H1 (cell line): ENCODE measurements at regions not wholly inside any gene's neighbourhood (a gene's known extent, or its start where the extent isn't known, plus 50 kb on each side); places are given as distances from the start of the nearest gene placed in this dataset.
"Not testable (repeated sequence)": the region's sequence is repeated elsewhere in the genome, so short reads cannot be mapped to it uniquely, and the experiment has no call there.

ENCODE experiments used
- CTCF ChIA-PET: fragments of 300-600 bp; sonication (Branson Sonifier 250); formaldehyde crosslinking; loops from one replicate; lab custom pipeline; 2021; ENCODE audit not compliant: partially characterized antibody; lab: Charles Lee
- POLR2A ChIA-PET: fragments of 300-600 bp; sonication (Branson Sonifier 250); formaldehyde crosslinking; loops from one replicate; lab custom pipeline; 2021; ENCODE audit warnings: inconsistent platforms; ENCODE audit not compliant: partially characterized antibody; lab: Charles Lee
- DNase-seq, 2 experiments: peaks; one replicate each; pipeline versions ENCODE4 v3.0.0 to v3.0.0-alpha.2; 2010 to 2022; ENCODE audit warnings: low spot score in 2 of 2, low read depth in 1 of 2, mixed read lengths in 1 of 2
- FAIRE-seq: peaks from 2 replicates; lab custom pipeline; 2011; peaks lifted over from hg19 to GRCh38; lab: Jason Lieb, UNC
- H2AFZ ChIP-seq: 2 replicates; pipeline ENCODE4 v1.8.1; 2012; ENCODE audit warnings: low read length, inconsistent platforms
- H2AK5ac ChIP-seq: 2 replicates; pipeline ENCODE4 v1.6.1; 2013; ENCODE audit warnings: low read depth, low read length
- H2BK120ac ChIP-seq: replicated peaks from 2 replicates; pipeline ENCODE3; 2013; ENCODE audit warnings: low read depth, low read length, inconsistent platforms
- H2BK12ac ChIP-seq: 2 replicates; pipeline ENCODE4 v1.6.1; 2013; ENCODE audit warnings: low read depth, low read length
- H2BK15ac ChIP-seq: 2 replicates; pipeline ENCODE4 v1.6.1; 2013; ENCODE audit warnings: low read length
- H2BK20ac ChIP-seq: 2 replicates; pipeline ENCODE4 v1.6.1; 2013; ENCODE audit warnings: low read length
- H2BK5ac ChIP-seq: 2 replicates; pipeline ENCODE4 v1.6.1; 2013; ENCODE audit warnings: low read depth, low read length
- H3K14ac ChIP-seq: 2 replicates; pipeline ENCODE4 v1.6.1; 2013; ENCODE audit warnings: inconsistent platforms; ENCODE audit not compliant: insufficient read length
- H3K18ac ChIP-seq: 2 replicates; pipeline ENCODE4 v1.6.1; 2013; ENCODE audit warnings: low read length; ENCODE audit errors: extremely low read depth
- H3K23ac ChIP-seq: 2 replicates; pipeline ENCODE4 v1.6.1; 2013; ENCODE audit warnings: inconsistent platforms; ENCODE audit not compliant: insufficient read length
- H3K23me2 ChIP-seq: 2 replicates; pipeline ENCODE4 v1.6.1; 2013; ENCODE audit warnings: low read depth, low read length
- H3K27ac ChIP-seq: 2 replicates; pipeline ENCODE4 v1.6.1; 2011; ENCODE audit warnings: low read depth, low read length, inconsistent platforms
- H3K27me3 ChIP-seq, 4 experiments: replicated peaks in 1 of 4; 1 replicate in 1 of 4; 2 replicates in 3 of 4; pipeline versions ENCODE4 v1.6.1 to v1.8.1; 2011 to 2013; ENCODE audit warnings: low read length in 3 of 4, mild to moderate bottlenecking in 3 of 4, inconsistent platforms in 2 of 4, mixed read lengths in 2 of 4, moderate library complexity in 1 of 4; ENCODE audit not compliant: control insufficient read depth in 3 of 4, insufficient read depth in 3 of 4; ENCODE audit errors: extremely low read depth in 1 of 4
- H3K36me3 ChIP-seq, 4 experiments: 2 replicates each; pipeline versions ENCODE4 v1.6.1 to v1.8.1; 2011 to 2013; ENCODE audit warnings: mild to moderate bottlenecking in 4 of 4, low read length in 3 of 4, moderate library complexity in 2 of 4, control low read depth in 1 of 4, inconsistent platforms in 1 of 4; ENCODE audit not compliant: insufficient read depth in 4 of 4, control insufficient read depth in 2 of 4
- H3K4ac ChIP-seq: replicated peaks from 2 replicates; pipeline ENCODE3; 2013; ENCODE audit warnings: low read length, low read depth, mixed read lengths, inconsistent platforms; ENCODE audit not compliant: insufficient read length
- H3K4me1 ChIP-seq, 4 experiments: replicated peaks in 1 of 4; 1 replicate in 1 of 4; 2 replicates in 3 of 4; pipeline versions ENCODE4 v1.6.1 to v1.8.1; 2011 to 2013; ENCODE audit warnings: low read length in 3 of 4, inconsistent platforms in 2 of 4, mixed read lengths in 1 of 4; ENCODE audit not compliant: insufficient read depth in 4 of 4, control insufficient read depth in 3 of 4
- H3K4me2 ChIP-seq, 2 experiments: 2 replicates each; pipeline versions ENCODE4 v1.6.1 to v1.8.1; 2011 to 2013; ENCODE audit warnings: low read depth in 2 of 2, low read length in 2 of 2, control low read depth in 1 of 2, inconsistent platforms in 1 of 2, mild to moderate bottlenecking in 1 of 2; ENCODE audit not compliant: insufficient read depth in 1 of 2
- H3K4me3 ChIP-seq, 4 experiments: fragments of 200-600, 300-600 bp in 1 of 4; sonication (generic), shearing (Covaris generic), sonication (Bioruptor Twin) in 1 of 4; 2 replicates each; pipeline versions ENCODE4 v1.5.1 to v1.8.1; 2011 to 2016; ENCODE audit warnings: low read length in 4 of 4, low read depth in 3 of 4, control low read depth in 2 of 4, inconsistent platforms in 2 of 4, mild to moderate bottlenecking in 2 of 4, mixed read lengths in 1 of 4, moderate library complexity in 1 of 4; ENCODE audit not compliant: insufficient read depth in 2 of 4; ENCODE audit errors: extremely low read depth in 1 of 4
- H3K56ac ChIP-seq: replicated peaks from 2 replicates; pipeline ENCODE3; 2013; ENCODE audit warnings: low read depth, mild to moderate bottlenecking, mixed read lengths, low read length, inconsistent platforms; ENCODE audit not compliant: insufficient read length
- H3K79me1 ChIP-seq: 2 replicates; pipeline ENCODE4 v1.6.1; 2013; ENCODE audit warnings: low read depth, low read length, control low read depth
- H3K79me2 ChIP-seq, 2 experiments: 2 replicates each; pipeline versions ENCODE4 v1.6.1 to v1.8.1; 2012 to 2013; ENCODE audit warnings: low read length in 2 of 2, mild to moderate bottlenecking in 2 of 2, inconsistent platforms in 1 of 2; ENCODE audit not compliant: insufficient read depth in 2 of 2, control insufficient read depth in 1 of 2
- H3K9ac ChIP-seq, 4 experiments: replicated peaks in 1 of 4; 1 replicate in 1 of 4; 2 replicates in 3 of 4; pipeline versions ENCODE4 v1.6.1 to v1.8.1; 2011 to 2013; ENCODE audit warnings: low read depth in 3 of 4, low read length in 3 of 4, control low read depth in 2 of 4, mild to moderate bottlenecking in 2 of 4, moderate library complexity in 2 of 4, inconsistent platforms in 1 of 4; ENCODE audit errors: extremely low read depth in 1 of 4
- H3K9me3 ChIP-seq, 2 experiments: 2 replicates each; pipeline versions ENCODE4 v1.6.1 to v1.8.1; 2012 to 2013; ENCODE audit warnings: mild to moderate bottlenecking in 2 of 2, moderate library complexity in 2 of 2, control low read depth in 1 of 2, inconsistent platforms in 1 of 2, low read depth in 1 of 2, low read length in 1 of 2, mixed read lengths in 1 of 2; ENCODE audit not compliant: insufficient read depth in 2 of 2
- H4K20me1 ChIP-seq, 2 experiments: replicated peaks in 1 of 2; 2 replicates each; pipeline versions ENCODE3 to v1.8.1; 2011 to 2013; ENCODE audit warnings: inconsistent platforms in 2 of 2, low read length in 2 of 2, mild to moderate bottlenecking in 1 of 2; ENCODE audit not compliant: insufficient read depth in 2 of 2, control insufficient read depth in 1 of 2
- H4K5ac ChIP-seq: 2 replicates; pipeline ENCODE4 v1.6.1; 2013; ENCODE audit warnings: low read length, low read depth, mixed read lengths, inconsistent platforms; ENCODE audit not compliant: insufficient read length
- H4K8ac ChIP-seq: 2 replicates; pipeline ENCODE4 v1.8.0; 2013; ENCODE audit warnings: mild to moderate bottlenecking, moderate library complexity, low read length, inconsistent platforms; ENCODE audit not compliant: insufficient read depth; ENCODE audit errors: extremely low read depth
- H4K91ac ChIP-seq: replicated peaks from 2 replicates; pipeline ENCODE3; 2013; ENCODE audit warnings: low read length, mixed read lengths, inconsistent platforms; ENCODE audit not compliant: insufficient read length
- SP1 ChIP-seq: IDR thresholded peaks from 2 replicates; pipeline ENCODE4 v1.6.1; 2011; ENCODE audit warnings: low read depth, low read length
- WGBS, 2 experiments: shearing (Covaris generic) in 1 of 2; methylation state at CpG; one replicate each; pipeline versions ENCODE4 v1.1.6 to v1.1.7; 2013 to 2015; ENCODE audit warnings: low lambda C conversion rate in 2 of 2, mixed read lengths in 2 of 2, inconsistent platforms in 1 of 2, low coverage in 1 of 2, missing lambda C conversion rate in 1 of 2; ENCODE audit not compliant: insufficient replicate concordance in 2 of 2, insufficient coverage in 1 of 2, insufficient read length in 1 of 2; ENCODE audit errors: extremely low coverage in 1 of 2, missing lambda C conversion rate in 1 of 2; 5-methylcytosine and 5-hydroxymethylcytosine counted together

DNA sequence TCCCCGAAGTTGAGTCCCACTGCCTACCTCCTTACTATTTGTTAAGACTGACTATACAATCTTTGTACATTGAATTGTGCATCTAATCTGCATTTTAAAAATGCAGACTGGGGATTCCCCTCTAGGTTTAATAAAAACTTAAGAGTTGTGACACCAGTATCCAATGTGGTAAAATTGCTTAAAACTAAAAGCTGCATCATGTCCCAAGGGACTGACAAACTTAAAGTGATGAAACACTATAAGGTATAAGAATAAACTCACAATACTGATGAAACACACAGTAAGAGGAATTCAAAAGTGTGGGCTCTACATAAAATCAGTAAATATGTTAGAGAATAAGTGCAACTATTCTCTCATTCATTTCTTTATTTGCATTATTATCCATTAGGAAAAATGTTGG lies 1905.1 kb downstream of the MAT2B start (continued):
- no peak for TF ChIP-seq SP1

DNA sequence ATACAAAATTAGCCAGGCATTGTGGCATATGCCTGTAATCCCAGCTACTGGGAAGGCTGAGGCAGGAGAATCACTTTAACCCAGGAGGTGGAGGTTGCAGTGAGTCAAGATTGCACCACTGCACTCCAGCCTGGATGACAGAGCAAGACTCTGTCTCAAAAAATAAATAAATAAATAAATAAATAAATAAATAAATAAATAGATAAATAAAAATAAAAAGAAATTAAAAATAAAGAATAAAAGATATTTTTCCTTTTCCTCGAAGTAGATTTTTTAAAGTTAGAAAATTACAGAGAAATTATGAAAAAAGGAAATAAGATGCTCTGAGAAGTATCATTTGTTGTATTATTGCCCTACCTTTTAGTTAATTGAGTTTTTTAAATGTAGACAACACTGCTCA lies 1906.1 kb downstream of the MAT2B start:
- H3K79me1 ChIP-seq, POLR2A ChIA-PET, DNase-seq, H2BK20ac ChIP-seq, H4K91ac ChIP-seq, H3K4me3 ChIP-seq, H2AK5ac ChIP-seq, H3K79me2 ChIP-seq, H2BK120ac ChIP-seq, H2BK12ac ChIP-seq, H3K4me2 ChIP-seq, H4K5ac ChIP-seq, H3K4me1 ChIP-seq, H3K36me3 ChIP-seq, CTCF ChIA-PET, H3K18ac ChIP-seq, H2BK15ac ChIP-seq, H3K56ac ChIP-seq, H3K23ac ChIP-seq, H3K27me3 ChIP-seq, H3K23me2 ChIP-seq, H4K20me1 ChIP-seq, H2AFZ ChIP-seq, H4K8ac ChIP-seq, FAIRE-seq, H3K27ac ChIP-seq, H3K9me3 ChIP-seq, H3K14ac ChIP-seq, H3K4ac ChIP-seq, H3K9ac ChIP-seq, H2BK5ac ChIP-seq: not testable (repeated sequence)
- 100% methylated on average over 1 of the region's 1 CpG; no CpG with 5 or more reads in 1 of the 2 experiments for WGBS, 2 experiments
